Subcutaneous abdominal adipose tissue (tissue), 5 donors: ENCODE measurements at regions not wholly inside any gene's neighbourhood (a gene's known extent, or its start where the extent isn't known, plus 50 kb on each side); places are given as distances from the start of the nearest gene placed in this dataset.

ENCODE experiments used
- H3K27ac ChIP-seq: one replicate; pipeline ENCODE4 v1.7.0; 2013; ENCODE audit warnings: low read depth, mild to moderate bottlenecking, inconsistent platforms, low read length, moderate library complexity
- H3K27me3 ChIP-seq, 5 donors: one replicate each; pipeline ENCODE4 v1.7.0; 2013; ENCODE audit warnings: low read length in 5 of 5, inconsistent platforms in 1 of 5; ENCODE audit not compliant: control insufficient read depth in 5 of 5, insufficient read depth in 4 of 5
- H3K36me3 ChIP-seq, 5 donors: one replicate each; pipeline ENCODE4 v1.7.0; 2013; ENCODE audit warnings: low read length in 5 of 5; ENCODE audit not compliant: control insufficient read depth in 5 of 5, insufficient read depth in 5 of 5
- H3K4me1 ChIP-seq, 5 donors: one replicate each; pipeline ENCODE4 v1.7.0; 2013; ENCODE audit warnings: low read length in 5 of 5, mild to moderate bottlenecking in 3 of 5, moderate library complexity in 1 of 5; ENCODE audit not compliant: control insufficient read depth in 5 of 5, insufficient read depth in 5 of 5
- H3K4me3 ChIP-seq, 5 donors: one replicate each; pipeline ENCODE4 v1.7.0; 2013; ENCODE audit warnings: low read length in 5 of 5, low read depth in 1 of 5
- H3K9ac ChIP-seq, 5 donors: one replicate each; pipeline ENCODE4 v1.7.0; 2013; ENCODE audit warnings: low read length in 5 of 5, mild to moderate bottlenecking in 4 of 5, moderate library complexity in 3 of 5
- H3K9me3 ChIP-seq, 5 donors: one replicate each; pipeline ENCODE4 v1.7.0; 2013; ENCODE audit warnings: low read length in 5 of 5; ENCODE audit not compliant: control insufficient read depth in 5 of 5
- donor health status: healthy.
- donor health status: healthy.
- donor health status: healthy.
- donor health status: healthy.
- donor health status: healthy.

GRCh38 chr18:22018366-22018765, 151.0 kb upstream of the GATA6 start:
- Histone ChIP-seq H3K4me1 (no peaks in the 10 kb centered on the region), H3K9ac (no peak overlapping the region), H3K4me3 (no peak overlapping the region), H3K9me3 (peaks cover under 1 to 6% (median 4%) of the 10 kb centered on the region in 5 donors), H3K36me3 (no peaks in the 10 kb centered on the region), H3K27ac (no peak overlapping the region), H3K27me3 (no peaks in the 10 kb centered on the region)

GRCh38 chr18:22019193-22019592, 150.2 kb upstream of the GATA6 start:
- no peaks in the 10 kb centered on the region for H3K27me3 ChIP-seq
- no peak overlapping the region for H3K9ac ChIP-seq
- no peak overlapping the region for H3K27ac ChIP-seq
- H3K36me3 ChIP-seq: no peaks in the 10 kb centered on the region
- no peaks in the 10 kb centered on the region for H3K4me1 ChIP-seq
- peaks cover 0 to under 1% (median 0%) of the 10 kb centered on the region in 5 donors for H3K9me3 ChIP-seq
- no peak overlapping the region for H3K4me3 ChIP-seq

GRCh38 chr18:22020127-22020866, 149.1 kb upstream of the GATA6 start:
- H3K9ac ChIP-seq: no peak overlapping the region
- H3K27me3 ChIP-seq: no peaks in the 10 kb centered on the region
- H3K4me3 ChIP-seq: no peak overlapping the region
- H3K9me3 ChIP-seq: no peaks in the 10 kb centered on the region
- H3K36me3 ChIP-seq: no peaks in the 10 kb centered on the region
- no peak overlapping the region for H3K27ac ChIP-seq
- H3K4me1 ChIP-seq: no peaks in the 10 kb centered on the region

GRCh38 chr18:22020867-22021370, 148.5 kb upstream of the GATA6 start:
- H3K4me3 ChIP-seq: no peak overlapping the region
- no peaks in the 10 kb centered on the region for H3K4me1 ChIP-seq
- H3K27ac ChIP-seq: no peak overlapping the region
- no peak overlapping the region for H3K9ac ChIP-seq
- H3K27me3 ChIP-seq: no peaks in the 10 kb centered on the region
- no peaks in the 10 kb centered on the region for H3K36me3 ChIP-seq
- no peaks in the 10 kb centered on the region for H3K9me3 ChIP-seq

GRCh38 chr18:22021701-22022100, 147.7 kb upstream of the GATA6 start:
- Histone ChIP-seq H3K4me3 (no peak overlapping the region), H3K4me1 (no peaks in the 10 kb centered on the region), H3K27ac (no peak overlapping the region), H3K9ac (no peak overlapping the region), H3K9me3 (no peaks in the 10 kb centered on the region), H3K27me3 (no peaks in the 10 kb centered on the region), H3K36me3 (no peaks in the 10 kb centered on the region)

- Histone ChIP-seq H3K27me3 (no peaks in the 10 kb centered on the region), H3K4me1 (no peaks in the 10 kb centered on the region), H3K4me3 (no peak overlapping the region), H3K9ac (no peak overlapping the region), H3K36me3 (no peaks in the 10 kb centered on the region), H3K27ac (no peak overlapping the region), H3K9me3 (no peaks in the 10 kb centered on the region)
These were observed 144.5 kb upstream of the GATA6 start for GRCh38 chr18:22024924-22025323.

GRCh38 chr18:22026362-22026761, 143.0 kb upstream of the GATA6 start:
- Histone ChIP-seq H3K4me1 (no peaks in the 10 kb centered on the region), H3K9ac (no peak overlapping the region), H3K27ac (no peak overlapping the region), H3K9me3 (no peaks in the 10 kb centered on the region), H3K4me3 (no peak overlapping the region), H3K36me3 (no peaks in the 10 kb centered on the region), H3K27me3 (no peaks in the 10 kb centered on the region)

- no peak overlapping the region for H3K27ac ChIP-seq
These were observed 142.5 kb upstream of the GATA6 start for GRCh38 chr18:22026889-22027288.

GRCh38 chr18:22031611-22032010, 137.8 kb upstream of the GATA6 start:
- H3K27me3 ChIP-seq: peaks cover 0 to 8% (median 4%) of the 10 kb centered on the region in 5 donors
- no peaks in the 10 kb centered on the region for H3K4me1 ChIP-seq
- H3K36me3 ChIP-seq: no peaks in the 10 kb centered on the region
- H3K4me3 ChIP-seq: no peak overlapping the region
- no peak overlapping the region for H3K9ac ChIP-seq
- H3K27ac ChIP-seq: no peak overlapping the region
- no peaks in the 10 kb centered on the region for H3K9me3 ChIP-seq

More at GRCh38 chr18:22026889-22027288, 142.5 kb upstream of the GATA6 start:
- Histone ChIP-seq H3K9ac (no peak overlapping the region), H3K9me3 (no peaks in the 10 kb centered on the region), H3K4me3 (no peak overlapping the region), H3K27me3 (no peaks in the 10 kb centered on the region), H3K4me1 (no peaks in the 10 kb centered on the region), H3K36me3 (no peaks in the 10 kb centered on the region)

GRCh38 chr18:22032392-22032961, 136.9 kb upstream of the GATA6 start:
- peaks cover 0 to 8% (median 4%) of the 10 kb centered on the region in 5 donors for H3K27me3 ChIP-seq
- no peaks in the 10 kb centered on the region for H3K36me3 ChIP-seq
- no peaks in the 10 kb centered on the region for H3K4me1 ChIP-seq
- no peak overlapping the region for H3K27ac ChIP-seq
- no peaks in the 10 kb centered on the region for H3K9me3 ChIP-seq
- H3K4me3 ChIP-seq: no peak overlapping the region
- no peak overlapping the region for H3K9ac ChIP-seq
